Pulmonary artery endothelial cell (primary cell): ENCODE measurements at regions not wholly inside any gene's neighbourhood (a gene's known extent, or its start where the extent isn't known, plus 50 kb on each side); places are given as distances from the start of the nearest gene placed in this dataset.
A peak's percentile ranks its signal among the peaks of the same experiment; 100 is the strongest.

Source experiments
- DNase-seq: peaks from one replicate; pipeline ENCODE4 v3.0.0-alpha.2; 2011; ENCODE audit warnings: low read depth, low spot score

DNA sequence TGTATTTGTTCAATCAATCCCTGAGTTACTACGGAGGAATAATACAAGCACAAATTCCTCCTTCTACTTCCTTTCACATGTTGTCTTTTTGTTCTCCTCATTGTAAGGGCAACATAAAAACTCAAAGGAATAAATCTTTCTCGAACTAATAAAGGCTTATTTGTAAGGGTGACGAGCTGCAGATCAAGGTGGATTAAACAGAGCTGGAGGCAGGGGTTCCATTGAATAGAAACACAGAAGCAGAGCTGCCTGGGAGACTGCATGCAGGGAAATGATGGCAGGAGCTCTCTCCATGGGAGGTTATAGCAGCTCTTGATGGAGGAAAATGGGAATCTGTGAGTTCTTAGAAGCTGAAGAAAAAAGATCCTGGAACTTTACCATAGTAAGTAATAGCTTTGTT, 160.2 kb downstream of the CYYR1 start:
- DNase-seq, result no peak

DNA sequence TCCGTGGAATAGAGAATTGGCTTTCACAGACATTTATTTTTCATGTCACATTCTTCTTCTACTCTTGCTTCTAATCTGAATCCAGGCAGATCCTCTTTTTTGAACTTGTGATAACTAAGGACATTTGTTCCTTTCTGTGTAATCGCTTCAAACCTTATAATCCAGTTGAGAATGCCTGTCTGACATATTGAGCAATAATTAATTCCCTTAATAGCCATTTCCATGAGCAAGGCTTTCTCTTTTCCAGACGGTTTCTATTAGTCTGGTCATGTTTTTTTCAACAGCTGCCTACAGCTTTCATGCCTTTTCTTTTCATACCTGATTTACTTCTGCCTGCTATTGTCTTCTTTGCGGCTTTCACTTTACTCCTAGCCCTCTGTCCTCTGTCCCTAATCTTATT, 163.4 kb downstream of the CYYR1 start:
- no peak for DNase-seq

DNA sequence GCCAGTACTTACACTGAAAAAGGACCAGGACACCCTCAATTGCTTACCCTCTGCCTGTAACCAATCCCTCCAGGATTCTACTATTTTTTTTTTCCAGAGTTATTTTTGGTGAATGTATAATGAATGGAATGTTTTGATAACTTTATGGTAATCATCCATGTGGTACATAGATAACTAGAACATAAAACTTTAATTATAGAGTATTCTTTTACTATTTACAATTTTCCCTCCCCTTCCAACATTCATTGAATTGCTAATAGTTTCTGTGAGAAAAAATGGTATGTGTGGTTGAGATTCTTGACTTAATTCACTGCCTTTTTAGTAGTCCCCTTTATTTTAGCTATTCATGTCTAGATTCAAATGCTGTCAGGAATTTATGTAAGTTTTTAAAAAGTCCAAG, 164.6 kb downstream of the CYYR1 start:
- DNase-seq, result no peak

DNA sequence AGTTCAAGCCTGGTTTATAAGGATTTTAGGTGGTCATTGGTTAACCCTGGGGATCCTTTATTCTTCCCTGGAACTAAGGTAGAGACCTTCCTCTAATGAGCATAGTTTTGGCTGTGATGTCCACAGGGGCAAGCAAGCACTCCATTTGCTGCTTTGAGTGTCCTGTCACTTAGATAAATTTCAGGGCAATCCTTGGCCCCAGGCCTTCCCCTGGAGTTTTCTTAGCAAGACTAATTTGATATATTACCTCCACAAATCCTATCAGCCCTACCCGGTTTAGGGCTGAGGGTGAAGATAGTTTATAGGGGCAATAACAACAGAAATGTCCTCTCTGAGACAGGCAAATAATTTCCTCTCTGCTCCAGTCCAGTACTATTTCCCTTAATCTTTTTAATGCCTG, 166.6 kb downstream of the CYYR1 start:
- no peak for DNase-seq

DNA sequence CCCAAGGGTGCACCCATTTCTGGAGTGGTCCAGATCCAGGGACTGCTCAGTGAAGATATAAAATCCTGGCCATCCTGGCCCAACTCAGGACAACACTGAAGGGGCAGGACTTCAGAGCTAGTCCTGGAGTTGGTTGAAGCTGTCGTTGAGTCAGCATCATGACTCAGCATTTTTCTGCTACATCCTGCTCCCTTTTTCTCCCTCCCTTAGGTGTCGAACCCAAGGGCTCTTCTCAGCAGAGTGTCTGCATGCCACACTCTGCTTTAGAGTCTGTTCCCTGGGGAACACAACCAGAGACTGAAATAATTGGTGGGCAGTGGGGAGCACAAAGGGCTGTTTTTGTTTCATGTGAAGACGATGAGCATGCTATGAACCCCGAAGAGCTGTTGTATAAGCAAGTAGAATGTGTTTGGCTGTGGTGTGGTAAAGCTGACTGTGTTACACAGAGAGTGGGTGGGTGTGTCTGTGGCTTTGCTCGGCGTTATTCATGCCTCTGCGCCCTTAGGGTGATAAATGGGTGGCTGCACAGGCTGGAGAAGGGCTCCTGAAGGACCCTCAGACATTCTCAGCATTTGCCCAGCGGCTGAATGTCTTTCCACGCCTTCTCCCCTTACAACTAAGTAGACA, 167.2 kb downstream of the CYYR1 start:
- DNase-seq, result no peak

DNA sequence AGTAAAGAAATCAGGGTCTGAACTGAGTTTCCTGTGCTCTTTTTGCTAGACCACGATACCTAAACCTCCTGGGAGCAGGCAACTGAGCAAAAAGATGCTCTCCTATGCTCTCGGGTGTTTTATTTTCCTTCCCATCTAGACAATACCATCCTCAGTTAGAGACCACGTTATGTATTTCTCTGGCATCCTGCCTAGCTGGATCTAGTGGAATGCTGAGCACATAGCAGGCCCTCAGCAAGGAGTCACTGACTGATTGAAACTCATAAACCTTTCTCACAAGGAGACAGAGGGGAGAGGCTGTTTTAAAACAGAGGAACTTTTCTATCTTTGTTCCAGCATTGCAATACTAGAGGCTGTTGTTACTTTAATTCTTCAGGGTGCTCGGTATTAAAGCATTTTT, 168.0 kb downstream of the CYYR1 start:
- no peak for DNase-seq

DNA sequence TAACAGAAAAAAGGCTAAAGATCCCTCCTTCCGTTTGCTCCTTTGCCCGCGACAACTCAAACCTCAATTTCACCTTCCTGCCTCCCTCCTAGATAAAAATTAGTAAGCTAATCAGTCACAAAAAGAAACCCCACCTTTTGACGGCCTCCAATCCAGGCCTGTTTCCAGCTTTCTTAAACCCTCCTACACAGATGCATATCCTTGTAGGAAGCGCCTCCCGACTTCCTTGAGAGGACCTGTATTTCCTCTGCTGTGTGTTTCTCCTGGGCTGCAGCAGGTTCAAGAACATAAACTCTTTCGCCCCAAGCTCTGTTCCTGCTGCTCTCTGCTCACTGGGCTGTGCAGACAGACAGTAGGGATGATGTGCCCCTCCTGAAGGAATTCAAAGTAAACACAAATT, 168.8 kb downstream of the CYYR1 start:
- no peak for DNase-seq

DNA sequence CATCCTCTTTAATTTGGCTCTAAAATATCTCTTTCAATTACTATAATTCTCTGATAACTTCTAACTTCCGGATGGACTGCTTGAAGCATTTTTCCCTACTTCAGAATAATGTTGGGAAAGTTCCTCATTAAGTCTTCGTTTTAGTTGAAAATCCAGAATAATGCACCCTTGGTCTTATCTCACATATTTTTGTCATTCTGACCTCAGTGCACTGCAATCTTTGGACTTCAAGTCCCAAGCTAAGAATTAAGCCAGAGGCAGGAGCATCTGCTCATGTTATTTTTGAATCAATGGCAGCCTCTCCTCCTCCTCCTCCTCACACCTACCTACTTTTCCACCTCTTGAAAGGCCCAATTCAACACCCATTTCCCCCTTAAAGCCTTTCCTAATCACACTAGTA, 169.8 kb downstream of the CYYR1 start:
- DNase-seq, result no peak

DNA sequence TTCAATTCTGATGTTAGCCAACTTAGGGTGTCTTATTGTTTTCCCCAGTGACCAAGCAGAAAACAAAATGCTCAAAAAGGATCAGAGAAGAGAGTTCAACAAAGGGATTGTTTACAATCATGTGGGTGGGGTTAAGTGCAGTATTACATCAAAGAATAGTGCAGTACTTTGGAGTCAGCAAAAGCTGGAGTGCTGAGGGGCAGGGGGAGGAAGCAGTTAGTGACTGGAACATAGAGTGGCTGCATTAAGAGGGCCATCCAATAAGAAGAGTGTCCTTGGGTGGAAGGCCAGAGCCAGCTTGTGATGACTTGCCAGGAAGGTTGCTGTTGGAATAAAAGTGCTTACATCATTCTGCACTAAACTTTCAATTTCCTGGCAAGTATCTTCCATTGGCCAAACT, 175.5 kb downstream of the CYYR1 start:
- DNase-seq, result no peak

DNA sequence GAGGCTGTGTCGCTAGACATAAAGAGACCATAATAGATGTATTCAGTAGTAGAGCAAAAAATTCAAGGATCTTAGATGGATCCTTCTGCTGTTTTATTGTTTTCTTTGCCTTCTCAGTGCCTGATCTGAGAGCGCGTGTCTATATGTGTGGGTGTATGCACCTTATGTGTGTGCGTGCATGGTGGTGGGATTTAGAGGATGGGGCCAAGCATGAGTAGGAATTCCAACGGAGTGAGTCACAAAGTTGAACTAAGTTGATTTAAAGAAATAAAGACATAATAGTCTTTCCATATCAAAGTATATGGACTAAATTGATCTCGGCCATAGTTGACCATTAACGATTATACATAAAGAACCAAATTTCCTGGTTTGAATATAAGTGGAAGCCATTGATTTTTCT, 178.7 kb downstream of the CYYR1 start:
- DNase-seq, result no peak

DNA sequence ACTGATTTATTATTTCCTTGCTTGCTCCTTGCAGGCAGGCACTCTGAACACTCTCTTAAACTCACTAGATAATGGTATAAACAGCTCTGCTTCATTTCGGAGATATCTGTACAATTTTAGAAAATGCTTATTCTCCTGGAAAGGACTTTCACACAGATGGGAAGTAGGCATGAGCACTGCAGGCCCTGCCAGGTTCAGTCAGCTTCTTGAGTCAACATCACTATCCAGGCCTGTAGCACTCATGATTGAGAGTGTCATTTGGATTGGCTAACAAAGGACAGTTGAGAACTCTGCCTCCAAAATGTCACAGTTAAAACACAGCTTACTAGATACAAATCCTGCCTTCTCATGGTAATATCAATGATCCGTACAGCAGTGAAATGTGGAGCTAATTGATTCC, 181.9 kb downstream of the CYYR1 start:
- no peak for DNase-seq

DNA sequence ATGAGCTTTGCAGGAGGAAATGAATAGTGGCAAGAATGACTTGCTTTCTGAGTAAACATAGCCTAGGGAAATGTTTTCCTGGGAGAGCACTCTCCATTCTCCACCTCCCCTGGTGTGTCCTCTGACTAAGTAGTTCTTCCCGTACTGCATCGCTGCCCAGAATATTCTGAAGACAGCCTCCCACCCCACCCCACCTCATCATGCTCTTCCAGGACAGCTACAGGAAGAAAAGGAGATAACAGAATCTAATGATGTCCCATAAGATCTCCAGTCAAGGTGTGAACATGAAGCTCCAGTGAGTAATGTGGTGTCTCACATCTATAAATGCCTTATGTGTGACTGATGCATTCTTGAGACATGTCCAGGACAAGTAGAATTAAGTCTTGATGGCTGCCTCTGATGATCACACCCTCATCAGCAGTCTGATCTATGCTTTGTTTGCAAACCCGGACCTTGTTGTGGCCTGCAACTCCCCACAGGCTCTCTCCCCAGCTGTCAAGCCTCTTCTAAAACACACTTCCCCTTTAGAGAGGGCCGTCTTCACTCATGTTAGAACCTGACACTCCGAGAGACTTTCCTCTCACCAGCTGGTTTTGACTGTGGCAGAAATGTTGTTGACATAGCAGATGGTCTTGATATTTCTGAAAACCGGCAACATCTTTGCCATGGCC, 183.0 kb downstream of the CYYR1 start:
- no peak for DNase-seq

DNA sequence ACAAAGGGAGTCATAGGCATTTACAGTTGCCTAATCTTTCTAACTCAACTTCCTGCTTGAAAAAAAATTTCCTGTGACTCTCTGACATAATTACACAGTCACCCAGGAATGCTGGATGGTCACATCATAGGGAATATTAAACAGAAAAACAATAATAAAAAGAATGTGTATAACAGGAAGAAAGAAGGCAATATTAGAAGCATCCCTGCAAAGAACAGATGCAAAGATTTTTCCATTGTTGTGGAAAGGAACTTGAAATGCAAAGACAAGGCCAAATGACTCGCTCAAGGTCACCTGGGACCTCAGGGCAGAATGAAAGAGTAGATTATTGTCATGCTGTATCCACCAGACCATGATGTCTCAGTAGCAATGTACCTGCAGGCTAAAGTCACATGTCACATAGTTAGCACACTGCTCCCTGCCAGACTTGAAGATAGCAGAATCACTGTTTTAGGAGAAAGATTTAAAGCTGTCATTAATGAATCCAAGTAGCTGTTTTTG, 184.3 kb downstream of the CYYR1 start:
- DNase-seq, result peak; percentile 11

DNA sequence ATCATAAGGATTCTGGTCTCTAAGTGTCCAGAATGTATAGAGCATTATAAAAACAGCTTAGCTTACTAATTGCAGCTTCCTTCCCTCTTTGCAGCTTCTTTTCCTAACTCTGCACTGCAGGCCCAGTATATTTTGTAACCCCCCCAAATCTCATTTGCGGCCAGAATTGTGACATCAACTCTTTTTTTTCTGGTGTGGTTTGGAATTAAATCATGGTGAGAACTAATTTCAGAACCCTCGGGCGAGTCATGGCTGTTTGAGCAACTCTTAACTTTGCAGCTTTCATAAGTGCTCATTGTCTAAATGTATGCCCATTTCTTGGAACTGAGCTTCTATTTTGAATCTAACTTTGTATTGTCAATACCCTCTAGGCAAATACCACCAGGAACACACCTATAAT, 187.4 kb downstream of the CYYR1 start:
- no peak for DNase-seq

DNA sequence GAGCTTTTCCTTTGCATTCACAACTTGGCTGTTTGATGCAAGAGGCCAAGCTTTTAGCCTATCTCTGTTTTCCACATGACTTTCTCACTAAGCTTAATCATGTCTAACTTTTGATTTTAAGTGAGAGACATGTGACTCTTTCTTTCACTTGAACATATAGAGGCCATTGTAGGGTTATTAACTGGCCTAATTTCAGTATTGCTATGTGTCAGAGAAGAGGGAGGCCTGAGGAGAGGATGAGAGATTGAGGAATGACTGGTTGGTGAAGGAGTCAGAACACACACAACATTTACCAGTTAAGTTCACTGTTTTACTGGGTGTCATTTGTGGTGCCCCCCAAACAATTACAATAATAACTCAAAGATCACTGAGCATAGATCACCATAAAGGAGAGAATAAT, 193.5 kb downstream of the CYYR1 start:
- no peak for DNase-seq

DNA sequence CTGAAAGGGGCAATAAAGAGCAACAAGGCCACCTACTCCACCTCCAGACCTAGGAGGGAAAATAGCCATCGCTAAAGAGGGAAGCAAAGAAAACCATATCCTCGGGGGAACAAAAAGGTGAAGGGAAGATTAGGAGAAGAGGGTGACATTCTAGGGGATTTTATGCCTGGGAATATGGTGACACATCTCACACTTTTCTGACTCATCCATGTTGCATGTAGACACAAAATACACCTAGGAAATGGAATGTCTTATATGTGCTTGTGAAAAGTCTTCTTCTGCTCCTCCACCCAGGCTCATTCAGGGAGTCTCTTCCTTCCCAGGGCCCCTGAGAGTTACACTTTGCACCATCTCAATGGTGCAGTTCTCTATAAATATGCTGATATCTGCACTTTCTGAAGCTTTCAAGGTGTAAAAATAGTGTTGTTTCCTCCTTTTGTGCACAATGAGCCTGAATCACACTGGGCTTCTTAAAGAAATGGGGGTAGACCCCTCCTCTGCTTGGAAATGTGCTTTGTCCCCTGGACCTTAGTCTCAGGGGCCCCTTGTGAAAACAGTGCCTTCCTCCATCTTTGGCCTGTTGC, 195.9 kb downstream of the CYYR1 start:
- no peak for DNase-seq

DNA sequence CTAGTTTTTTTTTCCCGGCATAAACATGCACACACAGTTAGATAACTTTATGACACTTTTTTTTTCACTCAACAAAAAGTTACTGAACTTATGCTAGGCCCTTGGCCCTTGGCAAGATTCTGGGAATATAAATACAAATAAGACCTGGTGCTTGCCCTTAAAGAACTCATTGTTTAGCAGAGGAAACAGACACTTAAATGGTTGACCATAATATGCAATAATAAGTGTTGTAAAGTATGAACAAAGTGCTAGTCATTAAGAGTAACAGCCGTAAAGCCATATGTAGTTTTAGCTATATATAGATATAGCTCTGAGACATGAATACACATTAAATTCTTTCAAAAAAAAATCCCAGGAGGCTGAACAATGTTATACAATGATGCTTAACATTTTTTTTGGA, 198.3 kb downstream of the CYYR1 start:
- DNase-seq, result no peak

DNA sequence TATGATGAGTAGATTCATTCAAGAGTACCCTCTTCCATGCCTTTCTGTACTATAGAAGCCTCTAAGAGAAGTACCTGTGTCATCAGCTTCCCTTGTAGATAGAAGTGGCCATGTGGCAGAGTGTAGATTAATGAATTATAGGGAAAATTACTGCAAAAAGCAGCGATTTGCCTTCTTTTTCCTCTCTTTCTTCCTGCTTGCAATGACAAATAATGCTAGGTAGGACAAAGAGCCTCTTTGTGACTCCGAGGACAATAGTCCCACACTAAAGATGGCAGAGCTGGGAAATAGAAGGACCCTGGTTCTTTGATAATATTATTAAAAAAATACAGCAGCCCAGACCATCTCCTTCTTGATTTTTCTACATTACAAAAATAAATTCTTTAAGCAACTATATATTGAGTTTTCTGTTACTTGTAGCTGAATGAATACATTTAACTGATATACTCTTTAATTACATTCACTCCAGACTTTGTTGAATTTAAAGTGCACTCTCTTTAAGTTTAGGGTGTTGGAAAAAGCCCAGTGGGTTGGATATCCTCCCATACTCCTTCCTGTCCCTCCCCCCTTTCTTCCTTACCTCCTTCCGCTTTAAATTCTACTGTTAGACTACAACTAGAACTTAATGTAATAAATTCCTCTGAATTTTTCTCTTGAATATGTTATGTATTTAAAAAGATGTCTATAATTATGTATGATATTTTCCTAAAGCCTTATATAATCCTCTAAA, 198.2 kb upstream of the APP start:
- DNase-seq, result no peak

DNA sequence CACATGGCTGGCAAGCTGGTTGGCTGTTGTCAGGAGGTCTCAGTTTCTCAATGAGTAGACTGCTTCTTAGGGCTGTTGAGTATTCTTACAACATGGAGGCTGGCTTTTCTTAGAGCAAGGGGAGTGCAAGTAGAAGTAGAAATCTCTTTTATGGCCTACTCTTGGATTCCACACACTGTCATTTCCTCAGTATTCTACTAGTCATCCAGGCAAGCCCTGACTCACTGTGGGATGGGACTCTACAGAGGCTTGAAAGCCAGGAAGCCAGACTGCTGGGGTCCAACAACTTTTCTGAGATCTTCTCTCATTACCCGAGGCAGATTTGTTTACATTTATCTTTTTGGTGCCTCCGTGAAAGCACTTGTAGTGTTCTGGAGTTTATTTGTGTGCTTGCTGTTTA, 196.2 kb upstream of the APP start:
- DNase-seq, result no peak

DNA sequence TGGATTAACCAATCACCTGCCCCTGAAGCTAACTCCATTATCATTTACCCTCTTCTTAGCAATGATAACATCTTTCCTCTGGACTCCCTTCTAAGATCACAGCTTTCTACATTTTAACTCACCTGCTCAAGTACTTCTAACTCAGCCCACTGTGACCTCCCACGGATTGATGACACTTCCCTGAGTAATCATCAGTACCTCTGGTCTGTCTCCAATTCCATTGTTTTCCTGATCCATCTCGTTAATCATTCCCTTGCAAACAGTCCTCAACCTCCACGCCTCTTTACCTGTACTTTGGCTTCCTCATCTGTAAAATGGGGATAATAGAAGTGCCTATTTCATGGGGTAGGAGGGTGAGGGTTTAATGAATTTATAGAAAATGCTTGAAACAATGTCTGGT, 195.3 kb upstream of the APP start:
- DNase-seq, result no peak

DNA sequence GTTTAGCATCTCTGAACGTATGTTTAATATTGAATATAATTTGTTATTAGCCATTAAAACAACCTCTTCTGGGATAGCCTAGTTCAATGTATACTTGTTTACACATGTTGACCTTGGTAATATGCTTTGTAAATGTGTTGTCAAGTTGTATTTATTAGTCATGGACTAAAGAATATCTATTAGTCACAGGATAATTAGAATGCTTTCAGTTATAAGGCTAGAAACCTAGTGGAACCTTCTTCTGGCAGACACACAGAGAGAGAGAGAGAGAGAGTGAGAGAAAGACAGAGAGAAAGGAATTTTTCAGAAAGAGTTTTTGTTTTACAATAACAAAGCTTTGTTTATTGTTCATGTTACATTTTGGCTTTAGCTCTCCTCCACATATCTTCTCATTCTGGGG, 181.1 kb upstream of the APP start:
- DNase-seq, result no peak

DNA sequence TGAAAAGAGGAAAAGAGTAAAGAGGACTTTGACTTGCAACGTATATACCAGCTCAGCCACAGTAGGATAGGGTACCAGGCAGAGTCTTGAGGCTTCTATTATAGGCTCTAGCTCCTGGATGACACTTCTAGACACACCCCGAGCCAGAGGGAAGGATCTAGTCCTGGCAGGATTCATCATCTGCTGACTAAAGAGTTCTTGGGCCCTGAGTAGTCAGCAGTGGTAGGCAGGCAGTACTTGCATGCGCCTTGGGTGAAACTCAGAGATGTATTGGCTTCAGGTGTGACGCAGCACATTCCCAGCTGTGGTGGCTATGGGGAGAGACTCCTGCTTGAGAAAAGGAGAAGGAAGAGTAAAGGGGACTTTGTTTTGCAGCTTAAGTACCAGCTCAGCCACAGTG, 162.3 kb upstream of the APP start:
- no peak for DNase-seq
